HG03045 (cell line): ENCODE measurements at regions not wholly inside any gene's neighbourhood (a gene's known extent, or its start where the extent isn't known, plus 50 kb on each side); places are given as distances from the start of the nearest gene placed in this dataset.

Experiments
- ATAC-seq: cut with Tn5 transposase; IDR thresholded peaks from one replicate; pipeline ENCODE4 v1.9.1; 2021; ENCODE audit warnings: mild to moderate bottlenecking, moderate library complexity; ENCODE audit not compliant: unreplicated experiment

DNA sequence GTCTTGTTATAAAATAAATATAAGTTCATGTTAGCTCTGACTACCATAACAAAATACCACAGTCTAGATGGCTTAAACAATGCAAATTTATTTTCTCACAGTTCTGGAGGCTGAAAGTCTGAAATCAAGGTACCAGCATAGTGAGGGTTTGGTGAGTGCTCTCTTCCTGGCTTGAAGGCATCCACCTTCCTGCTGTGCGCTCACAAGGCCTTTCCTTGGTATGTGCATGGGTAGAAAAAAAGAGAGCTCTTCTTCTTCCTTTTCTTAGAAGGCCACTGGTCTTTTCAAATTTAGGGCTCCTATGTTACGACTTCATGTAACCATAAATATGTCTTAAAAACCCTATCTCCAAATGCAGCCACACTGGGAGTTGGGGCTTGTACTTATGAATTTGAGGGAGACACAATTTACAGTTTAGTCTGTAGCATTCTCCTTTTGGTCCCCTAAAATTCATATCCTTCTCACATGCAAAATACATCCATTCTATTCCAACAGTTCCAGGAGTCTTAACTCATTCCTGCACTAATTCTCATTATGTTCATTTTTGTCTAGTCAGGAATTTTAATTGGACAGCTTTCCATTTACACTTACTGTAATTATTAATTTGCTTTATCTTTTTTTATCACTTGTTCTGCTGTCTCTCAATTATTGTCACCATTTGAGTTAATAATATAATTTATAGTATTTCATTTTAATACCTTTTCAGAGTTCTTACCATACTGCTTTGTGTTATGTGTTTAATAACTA lies 381.9 kb upstream of the EPHA7 start:
- no peak for ATAC-seq

DNA sequence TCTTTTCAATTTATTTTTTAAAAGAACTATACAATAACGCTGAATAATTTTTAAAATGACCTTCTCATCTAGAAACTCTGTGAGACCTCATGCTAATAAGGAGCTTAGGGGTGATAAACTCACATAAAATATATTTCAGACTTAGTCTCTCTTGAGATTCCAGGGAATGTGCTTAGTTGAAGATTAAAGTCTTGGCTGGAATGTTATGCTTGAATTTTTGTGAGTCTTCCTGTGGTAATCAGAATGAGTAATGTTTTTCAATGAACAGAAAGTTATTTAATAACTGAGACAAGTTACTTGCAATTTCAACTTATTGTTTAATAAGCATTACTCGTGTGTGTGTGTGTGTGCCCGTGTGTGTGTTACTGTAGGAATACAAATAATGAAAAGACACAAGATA lies 379.9 kb upstream of the EPHA7 start:
- no peak for ATAC-seq

DNA sequence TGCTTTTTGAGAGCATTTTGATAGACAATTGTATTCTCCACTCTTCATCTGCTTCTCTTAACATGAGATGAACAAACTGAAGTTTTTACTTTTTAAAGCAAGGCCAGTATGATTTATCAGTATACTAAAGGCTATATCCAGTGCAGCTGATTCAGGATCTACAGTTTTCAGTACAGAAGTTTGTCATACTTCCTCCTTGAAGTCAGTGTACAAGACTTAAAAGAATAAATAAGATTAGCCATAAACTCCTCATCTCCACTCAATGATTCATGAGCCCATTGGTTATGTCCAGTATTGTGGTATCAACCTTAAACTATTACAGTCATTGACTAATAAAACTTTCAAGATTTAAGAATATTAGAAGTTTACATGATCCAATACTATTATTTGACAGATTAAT lies 374.8 kb upstream of the EPHA7 start:
- no peak for ATAC-seq

DNA sequence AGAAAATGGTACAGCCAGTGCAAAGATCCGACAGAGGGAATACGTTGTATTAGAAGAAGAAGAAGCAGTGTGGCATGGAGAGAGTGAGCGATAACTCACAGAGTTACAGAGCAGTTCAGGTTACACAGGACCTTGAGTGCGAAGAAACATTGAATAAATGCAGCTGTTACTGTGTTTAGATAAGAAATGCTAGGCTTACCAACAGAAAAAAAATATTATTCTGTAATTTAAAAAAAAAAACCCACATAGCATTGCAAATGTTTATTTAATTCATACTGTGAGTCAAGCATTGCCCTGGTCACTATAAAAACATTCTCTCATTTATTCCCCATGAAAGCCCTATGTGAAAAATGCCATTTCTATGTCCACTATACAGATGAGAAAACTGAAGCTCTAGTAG lies 373.4 kb upstream of the EPHA7 start:
- no peak for ATAC-seq

DNA sequence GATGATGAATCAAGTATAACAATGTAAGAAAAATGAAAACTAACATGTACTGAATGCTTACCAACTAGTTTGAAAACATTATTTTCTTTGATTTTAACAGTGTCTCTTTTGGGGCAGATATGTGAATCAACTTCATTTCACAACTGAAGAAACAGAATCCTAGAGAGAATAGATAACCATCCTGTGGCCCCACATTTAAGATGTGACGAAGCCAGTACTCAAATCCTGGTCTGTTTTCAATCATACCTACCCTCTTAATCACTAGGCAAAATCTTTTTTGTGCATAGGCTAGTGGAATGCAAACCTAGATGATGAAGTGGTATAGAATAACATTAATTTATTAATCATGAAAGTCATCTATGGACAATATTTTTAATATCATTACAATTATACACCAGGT lies 371.6 kb upstream of the EPHA7 start:
- ATAC-seq = no peak

DNA sequence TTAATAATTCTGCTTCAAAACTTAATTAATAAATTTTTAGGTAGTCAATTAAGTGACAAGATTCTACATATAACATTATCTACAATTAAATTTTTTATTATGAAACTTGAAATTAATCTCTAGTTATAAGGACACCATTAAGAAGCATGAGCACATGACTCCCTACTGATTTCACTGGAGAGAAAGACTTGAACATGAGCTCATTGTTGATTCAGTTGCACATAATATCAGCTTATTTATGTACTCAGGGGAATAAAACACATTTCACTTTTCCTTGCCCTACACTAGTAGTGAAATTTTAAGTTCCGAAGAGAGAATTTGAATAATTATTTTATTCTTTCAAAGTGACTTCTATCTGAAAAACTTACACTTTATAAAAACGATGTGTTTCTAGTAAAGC lies 370.2 kb upstream of the EPHA7 start:
- no peak for ATAC-seq

DNA sequence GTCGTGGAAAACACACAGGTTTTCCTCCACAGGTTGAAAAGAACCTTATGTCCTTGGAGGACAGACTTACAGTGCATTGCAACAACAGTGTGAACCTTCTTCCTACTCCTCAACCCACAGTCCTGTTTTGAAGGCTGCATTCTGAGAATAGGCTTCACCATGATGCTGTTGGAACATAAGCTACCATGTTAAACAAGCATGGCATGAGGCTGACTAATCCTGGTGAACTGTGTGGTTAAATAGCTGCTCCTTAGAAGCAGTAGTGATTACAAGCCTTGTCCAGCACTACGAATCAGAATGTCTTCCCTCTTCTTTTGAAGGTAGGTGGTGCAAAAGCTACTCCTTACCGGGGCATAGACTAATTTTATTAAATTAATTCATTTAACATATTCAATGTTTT lies 368.5 kb upstream of the EPHA7 start:
- no peak for ATAC-seq

DNA sequence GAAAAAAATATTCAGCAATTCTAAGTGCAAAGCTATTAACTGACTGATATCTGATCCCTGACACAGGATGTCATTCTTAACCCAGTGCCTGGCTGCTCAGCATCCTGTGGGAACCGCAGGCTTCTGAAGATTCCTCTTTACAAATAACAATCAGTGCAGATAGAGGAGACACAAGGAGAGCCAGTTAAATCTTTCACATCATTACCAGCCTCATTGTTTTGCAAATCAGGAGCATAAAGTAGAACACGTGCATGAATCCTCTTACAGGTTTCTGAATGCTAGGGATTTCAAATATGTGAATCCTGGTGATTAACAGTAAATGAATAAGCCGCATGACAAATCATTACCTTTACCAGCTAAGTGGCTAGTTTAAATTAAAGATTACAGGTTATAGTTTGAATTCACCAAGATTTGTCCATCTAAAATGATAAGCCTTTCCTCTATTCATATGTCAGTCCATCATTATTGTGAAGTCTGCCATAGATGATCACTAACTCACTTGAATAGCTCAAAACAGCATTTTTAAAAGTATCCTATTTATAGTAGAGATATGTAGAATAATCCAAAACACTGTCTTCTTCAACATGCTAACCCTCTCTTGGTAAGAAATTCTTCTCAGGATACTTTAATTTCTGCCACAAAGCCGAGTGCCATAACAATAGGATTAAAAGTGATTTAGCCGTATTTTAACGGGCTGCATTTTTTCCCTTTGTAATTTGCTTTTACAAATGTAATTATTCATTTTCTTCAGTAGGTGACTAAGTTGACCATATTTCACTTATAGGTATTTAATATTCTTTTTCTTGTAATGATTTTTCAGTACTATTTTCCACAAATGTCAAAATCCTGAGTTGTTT lies 367.3 kb upstream of the EPHA7 start:
- ATAC-seq = no peak

DNA sequence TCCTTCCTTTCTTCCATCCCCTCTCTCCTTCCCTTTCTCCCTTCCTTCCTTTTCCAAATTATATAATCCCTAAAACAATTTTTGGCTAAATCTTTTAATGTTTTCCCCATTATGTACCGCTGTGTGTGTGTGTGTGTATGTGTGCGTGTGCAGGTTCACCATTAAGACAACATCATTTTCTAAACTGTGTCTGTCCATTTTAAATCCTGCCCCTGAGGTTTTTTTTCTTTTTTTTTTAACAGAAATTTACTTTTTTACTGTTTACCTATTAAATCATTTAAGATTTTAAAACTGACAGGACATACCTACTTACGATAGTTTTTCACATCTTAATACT lies 366.3 kb upstream of the EPHA7 start:
- ATAC-seq = no peak

DNA sequence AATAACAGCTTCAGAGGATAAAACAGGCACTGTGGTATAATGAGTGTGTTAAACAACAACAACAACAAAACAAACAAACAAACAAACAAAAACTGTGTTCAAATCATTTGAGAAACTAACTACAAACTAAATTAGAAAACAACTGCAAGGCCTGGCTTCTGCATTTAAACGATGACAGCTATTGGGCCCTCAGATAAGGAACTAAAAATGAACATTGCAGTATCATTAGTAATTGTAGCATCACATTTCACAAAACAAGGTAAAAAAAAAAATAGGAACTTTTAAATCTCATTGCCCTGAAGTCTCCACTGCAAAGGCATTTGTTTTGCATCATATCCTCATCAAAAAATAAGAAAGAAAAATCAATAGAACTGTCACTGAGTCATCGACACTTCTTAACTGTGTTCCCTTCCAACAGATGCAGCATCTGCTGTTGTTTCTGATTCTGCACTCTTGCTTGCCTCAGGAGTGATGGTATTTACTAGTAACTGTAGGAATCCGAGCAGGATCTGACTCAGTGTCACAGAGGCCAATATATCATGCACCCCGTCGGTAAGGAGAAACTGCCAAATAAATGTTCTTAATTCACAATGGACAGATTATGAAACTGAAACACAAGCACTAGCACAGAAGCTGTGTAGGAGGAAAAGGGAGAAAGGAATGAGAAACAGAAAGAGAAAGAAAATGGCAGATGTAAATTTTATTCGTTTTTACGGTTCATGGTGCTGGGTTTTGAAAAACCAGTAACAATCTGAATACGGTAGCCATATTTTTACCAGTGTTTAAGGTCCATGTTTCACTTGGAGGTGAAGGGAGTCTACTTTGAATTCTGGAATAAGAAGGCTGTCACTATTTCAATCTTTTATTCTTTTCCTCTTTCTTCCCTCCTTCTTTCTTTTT lies 365.7 kb upstream of the EPHA7 start:
- ATAC-seq = no peak

DNA sequence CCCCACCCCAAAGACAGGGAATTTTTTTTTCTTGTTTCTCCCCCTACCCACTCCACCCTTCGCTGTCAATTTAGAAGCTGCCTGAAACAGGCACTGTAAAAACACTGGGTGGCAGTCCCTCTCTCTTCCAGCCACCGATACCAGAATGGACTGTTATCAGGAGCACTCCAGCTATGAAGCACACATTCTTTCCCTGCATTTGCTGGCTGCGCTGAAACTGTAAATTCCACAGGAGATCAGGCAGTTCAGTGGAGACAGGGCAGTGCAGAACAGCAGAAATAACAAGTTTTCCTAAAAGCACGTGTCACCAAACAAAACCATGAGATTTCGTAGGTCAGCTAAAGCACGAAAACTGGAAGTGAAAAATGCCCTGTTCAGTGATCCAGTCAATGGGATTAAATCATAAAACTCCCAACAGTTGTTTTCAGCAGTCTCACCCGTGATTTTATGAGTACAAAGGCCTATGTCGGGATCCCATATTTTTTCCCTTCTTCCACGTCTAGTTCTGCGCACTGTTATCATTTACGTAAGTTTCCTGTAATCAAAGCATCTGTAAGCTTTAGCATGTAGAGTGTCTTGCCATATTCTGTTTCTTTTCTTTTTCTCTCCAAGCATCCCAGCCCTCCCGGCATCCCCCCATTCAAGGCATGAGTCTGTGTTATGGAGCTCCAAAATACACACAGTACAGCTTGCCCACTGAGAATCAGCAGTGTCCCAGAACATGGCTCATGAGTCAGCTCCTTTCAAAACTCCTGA lies 359.9 kb upstream of the EPHA7 start:
- ATAC-seq = no peak

DNA sequence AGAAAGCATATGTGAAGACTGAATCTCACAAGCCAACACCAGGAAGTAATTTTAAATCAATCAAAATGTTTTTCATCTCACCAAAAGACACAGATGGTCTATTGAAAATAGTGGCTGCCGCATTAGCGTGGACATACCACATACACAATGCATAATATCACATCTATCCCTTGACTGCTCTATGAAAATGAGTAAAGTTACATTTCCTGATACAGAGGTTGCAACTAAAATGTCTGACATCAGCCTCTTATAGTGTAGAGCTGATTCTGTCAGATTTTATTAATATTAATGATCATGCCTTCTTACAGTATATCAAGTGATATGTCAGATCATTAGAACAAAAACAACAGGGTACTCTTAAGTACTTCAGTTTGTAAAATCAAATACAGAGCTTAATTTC lies 339.8 kb upstream of the EPHA7 start:
- ATAC-seq = no peak

DNA sequence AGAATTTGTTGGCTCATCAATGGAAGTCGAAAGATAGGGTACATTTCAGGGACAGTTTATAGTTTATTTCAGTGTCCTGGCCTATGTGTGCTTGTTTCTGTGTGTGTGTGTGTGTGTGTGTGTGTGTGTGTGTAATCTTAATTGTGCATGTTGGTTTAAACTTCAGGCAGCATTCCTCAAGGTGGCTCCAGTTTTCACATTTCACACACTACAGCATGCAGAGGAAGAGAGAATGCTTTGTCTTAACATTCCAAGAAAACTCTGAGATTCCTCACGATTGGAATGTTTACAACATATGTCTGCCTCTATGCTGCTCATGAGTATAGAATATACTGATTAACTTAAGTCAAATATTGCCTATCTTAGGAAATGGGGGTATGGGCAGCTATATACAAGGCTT lies 332.6 kb upstream of the EPHA7 start:
- no peak for ATAC-seq

DNA sequence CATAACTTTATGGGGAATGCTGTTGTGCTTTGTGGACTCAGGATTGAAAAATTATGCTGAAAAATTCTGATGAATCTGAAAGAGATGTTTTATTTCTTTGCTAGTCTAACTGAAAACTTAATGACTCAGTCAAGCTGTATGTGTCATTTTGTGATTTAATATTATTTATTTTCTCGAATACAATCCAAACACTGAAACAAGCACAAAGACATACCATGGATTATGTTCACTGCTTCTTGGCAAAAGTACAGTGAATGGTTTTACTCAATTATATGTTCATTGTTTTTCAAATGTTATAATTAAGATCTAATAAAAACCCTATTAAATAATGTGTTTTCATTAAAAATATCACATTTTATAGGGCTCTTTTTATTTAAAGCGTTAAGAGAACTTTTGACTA lies 330.6 kb upstream of the EPHA7 start:
- no peak for ATAC-seq

DNA sequence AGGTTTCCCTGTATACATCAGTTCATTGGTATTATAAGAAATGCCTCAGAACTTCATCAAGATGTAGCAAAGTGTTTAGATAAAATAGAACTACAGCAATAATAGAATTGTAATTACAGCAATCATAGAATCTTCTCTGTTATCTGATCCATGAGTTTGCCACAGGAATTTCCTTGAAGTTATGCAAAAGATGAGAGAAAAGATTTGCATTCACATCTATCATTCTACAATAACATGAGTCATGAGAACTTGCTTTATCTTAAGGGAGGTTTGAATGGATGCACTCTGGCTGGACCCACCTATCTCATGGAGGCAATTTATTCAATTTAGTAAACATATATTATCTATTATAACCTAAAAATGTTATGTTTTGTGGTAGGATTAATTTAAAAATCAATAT lies 329.8 kb upstream of the EPHA7 start:
- no peak for ATAC-seq

DNA sequence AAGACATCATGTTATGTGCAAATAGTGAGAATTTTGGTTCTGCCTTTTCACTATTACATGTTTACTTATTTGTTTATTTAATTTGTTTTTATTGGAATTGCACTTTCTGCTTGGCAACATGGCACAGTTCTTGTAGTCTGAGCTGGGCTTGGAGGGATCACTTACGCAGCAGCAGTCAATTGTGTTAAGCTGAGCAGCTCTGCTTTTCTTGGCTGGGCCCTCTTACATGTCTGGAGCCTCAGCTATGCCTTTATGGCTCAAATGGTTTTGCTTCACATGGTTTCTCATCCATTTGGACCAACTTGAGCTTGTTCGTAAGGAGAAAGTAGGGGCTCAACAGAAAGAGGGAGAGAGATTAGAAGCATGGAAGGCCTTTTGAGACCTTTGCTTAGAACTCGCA lies 327.5 kb upstream of the EPHA7 start:
- no peak for ATAC-seq

DNA sequence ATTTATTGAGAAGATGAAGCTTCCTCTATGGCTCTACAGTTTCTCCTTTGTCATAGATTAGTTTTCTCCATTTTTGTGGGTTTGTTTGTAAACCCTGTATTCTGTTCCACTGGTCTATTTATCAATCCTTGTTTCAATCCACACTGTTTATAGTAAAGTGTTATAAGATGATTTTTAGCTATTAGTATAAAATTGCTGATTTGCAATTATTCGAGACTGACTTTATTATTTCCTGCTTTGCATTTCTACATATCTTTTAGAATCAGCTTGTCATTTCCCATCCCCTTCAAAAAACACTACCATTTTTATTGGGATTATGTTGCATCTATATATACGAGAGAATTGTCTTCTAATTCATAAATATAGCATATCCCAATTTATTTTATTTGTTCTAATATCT lies 325.9 kb upstream of the EPHA7 start:
- ATAC-seq = no peak

DNA sequence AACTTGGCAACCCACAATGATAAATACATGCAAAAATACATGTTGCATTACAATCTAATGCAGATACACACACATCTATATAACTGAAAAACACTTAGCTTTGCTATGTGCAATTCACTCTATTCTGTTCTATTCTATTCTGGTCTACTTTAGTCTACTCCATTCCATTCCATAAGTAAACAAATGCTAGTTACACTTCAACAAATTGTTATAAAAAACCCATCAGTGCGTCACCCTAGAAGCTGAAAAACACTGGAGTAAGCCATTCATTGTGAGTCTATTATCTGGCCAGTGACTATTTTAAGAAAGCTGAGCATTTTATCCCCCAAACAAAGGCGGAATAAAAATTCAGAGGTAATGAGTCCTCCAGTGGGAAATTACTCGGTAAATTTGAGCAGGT lies 315.7 kb upstream of the EPHA7 start:
- ATAC-seq = no peak

DNA sequence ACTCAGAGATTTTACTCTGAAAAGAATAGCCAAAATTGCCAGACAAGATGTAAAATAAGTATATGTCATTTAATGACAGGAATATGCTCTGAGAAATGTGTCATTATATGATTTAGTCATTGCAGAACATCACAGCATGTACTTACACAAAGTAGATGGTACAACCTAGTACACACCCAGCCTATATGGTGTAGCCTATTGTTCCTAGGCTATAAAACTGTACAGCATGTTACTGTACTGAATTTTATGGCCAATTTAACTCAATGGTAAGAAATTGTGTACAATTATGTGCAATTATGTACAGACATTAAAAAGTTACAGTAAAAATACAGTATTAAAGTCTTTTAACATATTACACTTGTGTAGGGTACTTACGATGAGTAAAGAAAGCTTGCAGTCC lies 311.9 kb upstream of the EPHA7 start:
- no peak for ATAC-seq

DNA sequence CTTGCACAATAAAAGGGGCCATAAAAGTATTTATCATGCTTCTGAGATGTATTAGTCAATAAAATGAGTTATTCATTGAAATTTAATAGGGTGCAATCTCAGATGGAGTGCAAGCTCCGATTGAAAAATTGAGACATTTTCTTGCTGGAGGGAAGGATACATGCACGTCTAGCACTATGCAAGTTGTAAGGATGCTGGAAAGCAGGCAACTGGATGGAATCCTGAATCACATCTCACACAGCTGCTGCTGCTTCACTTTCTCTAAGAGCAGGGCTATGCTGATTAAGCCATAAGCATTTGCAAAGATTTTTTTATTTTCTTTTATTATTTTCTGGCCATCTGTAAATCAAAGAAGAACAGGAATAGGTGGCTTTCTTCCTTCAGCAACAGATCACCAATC lies 308.8 kb upstream of the EPHA7 start:
- ATAC-seq = no peak

DNA sequence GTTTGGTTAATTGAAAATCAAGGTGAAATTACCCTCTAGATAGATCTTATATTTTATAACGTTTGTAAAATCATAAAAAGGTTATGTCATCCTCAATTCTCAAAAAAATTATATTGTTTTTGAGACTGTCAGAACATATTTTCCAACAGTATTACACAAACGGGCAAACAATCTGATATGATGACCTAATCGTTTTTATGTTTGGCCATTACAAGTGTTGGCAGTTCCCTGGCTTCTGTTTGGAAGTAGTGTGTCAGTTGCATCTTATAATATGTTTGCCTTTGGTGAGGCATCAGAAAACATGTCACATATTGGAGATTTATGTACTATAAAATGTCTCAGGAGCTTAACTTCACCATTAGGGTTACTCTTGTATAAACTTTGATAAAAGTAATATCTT lies 308.1 kb upstream of the EPHA7 start:
- no peak for ATAC-seq
